ENCODE measurements at regions not wholly inside any gene's neighbourhood (a gene's known extent, or its start where the extent isn't known, plus 50 kb on each side); places are given as distances from the start of the nearest gene placed in this dataset.

DNA sequence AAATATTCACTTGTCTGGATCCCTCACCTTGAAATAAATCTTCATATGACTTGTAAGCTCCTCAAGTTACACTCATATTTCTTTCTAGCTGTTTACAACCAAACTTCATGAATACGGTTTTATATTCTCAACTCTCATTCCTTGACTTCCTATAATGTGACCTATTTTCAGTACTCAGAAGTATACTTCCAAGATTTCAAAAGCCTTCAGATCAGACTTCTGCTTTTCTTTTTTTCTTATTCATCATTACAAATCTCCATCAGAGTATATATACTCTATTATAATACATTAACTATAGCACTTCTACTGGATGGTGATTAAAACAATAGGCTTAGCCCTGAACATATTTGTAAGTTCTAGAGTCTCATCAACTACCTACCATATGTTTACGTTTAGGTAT is 123.6 kb upstream of the ALCAM start:
- Mint-ChIP-seq H3K36me3 (ENCODE audit: low read depth) (no peaks in the 10 kb centered on the region), H3K27ac (no peak overlapping the region), H3K4me1 (ENCODE audit: low read depth) (no peaks in the 10 kb centered on the region), H3K9me3 (no peaks in the 10 kb centered on the region), H3K27me3 (no peaks in the 10 kb centered on the region), H3K4me3 (no peak overlapping the region)
- no peaks in the 10 kb centered on the region for H3K27me3 ChIP-seq (ENCODE audit: control insufficient read depth in 1 of 2, insufficient read depth in 2 of 2, low read length in 2 of 2)
- ATAC-seq (ENCODE audit: poor library complexity) (no peak), DNase-seq (no peak)
- H3K27ac ChIP-seq (ENCODE audit: low read depth in 1 of 2, low read length in 2 of 2), result no peak overlapping the region
- H3K9me3 ChIP-seq (ENCODE audit: control insufficient read depth in 1 of 2, insufficient read depth in 1 of 2, low read length in 2 of 2), result no peaks in the 10 kb centered on the region
- TF ChIP-seq, protein P1, sequence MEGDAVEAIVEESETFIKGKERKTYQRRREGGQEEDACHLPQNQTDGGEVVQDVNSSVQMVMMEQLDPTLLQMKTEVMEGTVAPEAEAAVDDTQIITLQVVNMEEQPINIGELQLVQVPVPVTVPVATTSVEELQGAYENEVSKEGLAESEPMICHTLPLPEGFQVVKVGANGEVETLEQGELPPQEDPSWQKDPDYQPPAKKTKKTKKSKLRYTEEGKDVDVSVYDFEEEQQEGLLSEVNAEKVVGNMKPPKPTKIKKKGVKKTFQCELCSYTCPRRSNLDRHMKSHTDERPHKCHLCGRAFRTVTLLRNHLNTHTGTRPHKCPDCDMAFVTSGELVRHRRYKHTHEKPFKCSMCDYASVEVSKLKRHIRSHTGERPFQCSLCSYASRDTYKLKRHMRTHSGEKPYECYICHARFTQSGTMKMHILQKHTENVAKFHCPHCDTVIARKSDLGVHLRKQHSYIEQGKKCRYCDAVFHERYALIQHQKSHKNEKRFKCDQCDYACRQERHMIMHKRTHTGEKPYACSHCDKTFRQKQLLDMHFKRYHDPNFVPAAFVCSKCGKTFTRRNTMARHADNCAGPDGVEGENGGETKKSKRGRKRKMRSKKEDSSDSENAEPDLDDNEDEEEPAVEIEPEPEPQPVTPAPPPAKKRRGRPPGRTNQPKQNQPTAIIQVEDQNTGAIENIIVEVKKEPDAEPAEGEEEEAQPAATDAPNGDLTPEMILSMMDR (IDR thresholded peaks at IDR 0.05), result no peak
- ChIA-PET CTCF (no interaction called here), POLR2A (no interaction called here)
- no peak overlapping the region for H3K4me3 ChIP-seq (ENCODE audit: low read length)
- intact Hi-C loops (cut with DNase I, micrococcal nuclease), result no loop called here
- no peaks in the 10 kb centered on the region for H3K36me3 ChIP-seq (ENCODE audit: insufficient read depth, low read length)
- no peaks in the 10 kb centered on the region for H3K4me1 ChIP-seq (ENCODE audit: insufficient read depth, low read length)

DNA sequence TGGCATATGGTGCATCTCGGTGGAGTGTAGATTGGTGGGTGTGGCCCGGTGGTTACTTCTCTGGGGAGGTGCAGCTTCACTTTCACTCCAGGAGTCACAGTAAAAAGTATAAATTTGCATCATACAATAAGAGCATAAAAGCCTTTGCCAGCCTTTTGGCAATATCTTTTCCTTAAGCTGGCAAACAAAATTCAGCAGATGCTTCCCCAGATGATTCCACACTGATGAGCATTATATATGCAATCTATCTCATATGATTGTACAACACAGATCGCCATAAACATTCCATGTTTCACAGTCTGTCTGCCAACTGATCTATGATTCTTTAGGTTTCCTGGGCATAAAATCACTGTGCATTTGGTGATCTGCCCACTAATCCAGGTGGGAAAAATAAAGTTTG is 120.2 kb upstream of the ALCAM start:
- intact Hi-C loops (cut with DNase I, micrococcal nuclease), result no loop called here
- Mint-ChIP-seq H3K4me1 (ENCODE audit: low read depth) (no peaks in the 10 kb centered on the region), H3K4me3 (no peak overlapping the region), H3K27ac (no peak overlapping the region), H3K36me3 (ENCODE audit: low read depth) (no peaks in the 10 kb centered on the region), H3K27me3 (no peaks in the 10 kb centered on the region), H3K9me3 (no peaks in the 10 kb centered on the region)
- no peaks in the 10 kb centered on the region for H3K27me3 ChIP-seq (ENCODE audit: control insufficient read depth in 1 of 2, insufficient read depth in 2 of 2, low read length in 2 of 2)
- H3K4me3 ChIP-seq (ENCODE audit: low read length), result no peak overlapping the region
- CTCF ChIA-PET, result no interaction called here
- no peaks in the 10 kb centered on the region for H3K9me3 ChIP-seq (ENCODE audit: control insufficient read depth in 1 of 2, insufficient read depth in 1 of 2, low read length in 2 of 2)
- POLR2A ChIA-PET, result no interaction called here
- no peaks in the 10 kb centered on the region for H3K36me3 ChIP-seq (ENCODE audit: insufficient read depth, low read length)
- TF ChIP-seq, protein P1 (IDR thresholded peaks at IDR 0.05), result no peak
- ATAC-seq (ENCODE audit: poor library complexity) (no peak), DNase-seq (no peak)
- H3K4me1 ChIP-seq (ENCODE audit: insufficient read depth, low read length), result no peaks in the 10 kb centered on the region
- no peak overlapping the region for H3K27ac ChIP-seq (ENCODE audit: low read depth in 1 of 2, low read length in 2 of 2)

DNA sequence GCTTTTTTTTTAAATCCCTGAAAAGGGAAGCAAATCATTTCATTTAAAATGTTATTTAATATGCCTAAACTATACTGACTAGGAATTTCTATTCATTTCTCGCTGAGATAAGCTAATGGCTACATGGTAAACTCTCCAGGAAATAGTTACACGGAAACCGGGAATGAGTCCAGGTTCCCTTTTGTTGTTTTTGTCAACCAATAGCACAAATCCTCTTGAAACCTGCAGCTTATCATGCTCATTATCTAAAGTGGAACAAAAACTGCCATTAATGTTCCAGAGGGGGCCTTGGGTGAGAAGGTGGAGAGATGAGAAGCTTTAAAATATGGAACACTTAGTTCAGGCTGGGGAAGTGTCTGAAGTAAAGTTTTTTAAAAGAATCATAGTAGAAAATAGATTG is 113.5 kb upstream of the ALCAM start:
- Histone ChIP-seq H3K4me1 (ENCODE audit: insufficient read depth, low read length) (no peaks in the 10 kb centered on the region), H3K9me3 (ENCODE audit: control insufficient read depth in 1 of 2, insufficient read depth in 1 of 2, low read length in 2 of 2) (no peaks in the 10 kb centered on the region), H3K4me3 (ENCODE audit: low read length) (no peak overlapping the region), H3K36me3 (ENCODE audit: insufficient read depth, low read length) (no peaks in the 10 kb centered on the region), H3K27ac (ENCODE audit: low read depth in 1 of 2, low read length in 2 of 2) (no peak overlapping the region), H3K27me3 (ENCODE audit: control insufficient read depth in 1 of 2, insufficient read depth in 2 of 2, low read length in 2 of 2) (no peaks in the 10 kb centered on the region)
- TF ChIP-seq, protein P1 (IDR thresholded peaks at IDR 0.05), result no peak
- H3K36me3 Mint-ChIP-seq (ENCODE audit: low read depth), result no peaks in the 10 kb centered on the region
- CTCF ChIA-PET, result interaction anchor here (1.0 kb wide), 1 partner anchor 14 kb away, joined by 4 read pairs; no protein-coding TSS in a partner anchor
- H3K9me3 Mint-ChIP-seq, result no peaks in the 10 kb centered on the region
- no peak overlapping the region for H3K4me3 Mint-ChIP-seq
- no peaks in the 10 kb centered on the region for H3K27me3 Mint-ChIP-seq
- DNase-seq (no peak), ATAC-seq (ENCODE audit: poor library complexity) (no peak)
- no peak overlapping the region for H3K27ac Mint-ChIP-seq
- H3K4me1 Mint-ChIP-seq (ENCODE audit: low read depth), result no peaks in the 10 kb centered on the region
- POLR2A ChIA-PET, result no interaction called here
- intact Hi-C loops (cut with DNase I, micrococcal nuclease), result no loop called here
